DND-41 (cell line): ENCODE measurements at regions not wholly inside any gene's neighbourhood (a gene's known extent, or its start where the extent isn't known, plus 50 kb on each side); places are given as distances from the start of the nearest gene placed in this dataset.

Experiments used
- EZH2 ChIP-seq: IDR thresholded peaks from 3 replicates; pipeline ENCODE4 v1.6.1; 2012; ENCODE audit warnings: borderline replicate concordance, low read depth, mild to moderate bottlenecking, moderate library complexity, low read length, inconsistent platforms; ENCODE audit not compliant: severe bottlenecking
- TF ChIP-seq, protein P1 (sequence below): IDR thresholded peaks from 2 replicates; pipeline ENCODE4 v1.5.1; 2012; ENCODE audit warnings: borderline replicate concordance, low read length, moderate library complexity, mild to moderate bottlenecking; ENCODE audit not compliant: poor library complexity, severe bottlenecking; ENCODE audit errors: extremely low read depth

- TF ChIP-seq EZH2, result no peak
- TF ChIP-seq, protein P1, sequence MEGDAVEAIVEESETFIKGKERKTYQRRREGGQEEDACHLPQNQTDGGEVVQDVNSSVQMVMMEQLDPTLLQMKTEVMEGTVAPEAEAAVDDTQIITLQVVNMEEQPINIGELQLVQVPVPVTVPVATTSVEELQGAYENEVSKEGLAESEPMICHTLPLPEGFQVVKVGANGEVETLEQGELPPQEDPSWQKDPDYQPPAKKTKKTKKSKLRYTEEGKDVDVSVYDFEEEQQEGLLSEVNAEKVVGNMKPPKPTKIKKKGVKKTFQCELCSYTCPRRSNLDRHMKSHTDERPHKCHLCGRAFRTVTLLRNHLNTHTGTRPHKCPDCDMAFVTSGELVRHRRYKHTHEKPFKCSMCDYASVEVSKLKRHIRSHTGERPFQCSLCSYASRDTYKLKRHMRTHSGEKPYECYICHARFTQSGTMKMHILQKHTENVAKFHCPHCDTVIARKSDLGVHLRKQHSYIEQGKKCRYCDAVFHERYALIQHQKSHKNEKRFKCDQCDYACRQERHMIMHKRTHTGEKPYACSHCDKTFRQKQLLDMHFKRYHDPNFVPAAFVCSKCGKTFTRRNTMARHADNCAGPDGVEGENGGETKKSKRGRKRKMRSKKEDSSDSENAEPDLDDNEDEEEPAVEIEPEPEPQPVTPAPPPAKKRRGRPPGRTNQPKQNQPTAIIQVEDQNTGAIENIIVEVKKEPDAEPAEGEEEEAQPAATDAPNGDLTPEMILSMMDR, result no peak
These were observed 141.7 kb upstream of the ANKFN1 start for GRCh38 chr17:56011406-56012131.
